Stomach smooth muscle (tissue), 2 donors: ENCODE measurements at regions not wholly inside any gene's neighbourhood (a gene's known extent, or its start where the extent isn't known, plus 50 kb on each side); places are given as distances from the start of the nearest gene placed in this dataset.
"Not testable (repeated sequence)": the region's sequence is repeated elsewhere in the genome, so short reads cannot be mapped to it uniquely, and the experiment has no call there.

Source experiments
- H3K27ac ChIP-seq: one replicate; pipeline ENCODE4 v1.7.0; 2013; ENCODE audit warnings: mild to moderate bottlenecking, low read length, inconsistent platforms
- H3K27me3 ChIP-seq, 2 donors: one replicate each; pipeline ENCODE4 v1.7.0; 2013; ENCODE audit warnings: low read length in 2 of 2; ENCODE audit not compliant: insufficient read depth in 2 of 2, control insufficient read depth in 1 of 2
- H3K36me3 ChIP-seq, 2 donors: one replicate each; pipeline ENCODE4 v1.7.0; 2013; ENCODE audit warnings: low read length in 2 of 2; ENCODE audit not compliant: control insufficient read depth in 2 of 2, insufficient read depth in 2 of 2
- H3K4me1 ChIP-seq: one replicate; pipeline ENCODE4 v1.7.0; 2013; ENCODE audit warnings: low read length; ENCODE audit not compliant: control insufficient read depth, insufficient read depth
- H3K4me3 ChIP-seq, 2 donors: one replicate each; pipeline ENCODE4 v1.7.0; 2013; ENCODE audit warnings: low read length in 2 of 2
- H3K9ac ChIP-seq, 2 donors: one replicate each; pipeline ENCODE4 v1.7.0; 2013; ENCODE audit warnings: low read length in 2 of 2, mild to moderate bottlenecking in 1 of 2
- H3K9me3 ChIP-seq, 2 donors: one replicate each; pipeline ENCODE4 v1.7.0; 2013; ENCODE audit warnings: low read length in 2 of 2; ENCODE audit not compliant: control insufficient read depth in 2 of 2
- donor health status: healthy.
- donor health status: Pancreatic carcinoma.

- Histone ChIP-seq H3K4me1 (no peaks in the 10 kb centered on the region), H3K9ac (no peak overlapping the region), H3K27ac (no peak overlapping the region), H3K9me3 (peaks cover 0 to under 1% of the 10 kb centered on the region in 2 donors), H3K36me3 (no peaks in the 10 kb centered on the region), H3K27me3 (peaks cover 0 to 8% of the 10 kb centered on the region in 2 donors), H3K4me3 (no peak overlapping the region)
Measured at GRCh38 chr20:43835944-43836508, 78.6 kb upstream of the TOX2 start.

DNA sequence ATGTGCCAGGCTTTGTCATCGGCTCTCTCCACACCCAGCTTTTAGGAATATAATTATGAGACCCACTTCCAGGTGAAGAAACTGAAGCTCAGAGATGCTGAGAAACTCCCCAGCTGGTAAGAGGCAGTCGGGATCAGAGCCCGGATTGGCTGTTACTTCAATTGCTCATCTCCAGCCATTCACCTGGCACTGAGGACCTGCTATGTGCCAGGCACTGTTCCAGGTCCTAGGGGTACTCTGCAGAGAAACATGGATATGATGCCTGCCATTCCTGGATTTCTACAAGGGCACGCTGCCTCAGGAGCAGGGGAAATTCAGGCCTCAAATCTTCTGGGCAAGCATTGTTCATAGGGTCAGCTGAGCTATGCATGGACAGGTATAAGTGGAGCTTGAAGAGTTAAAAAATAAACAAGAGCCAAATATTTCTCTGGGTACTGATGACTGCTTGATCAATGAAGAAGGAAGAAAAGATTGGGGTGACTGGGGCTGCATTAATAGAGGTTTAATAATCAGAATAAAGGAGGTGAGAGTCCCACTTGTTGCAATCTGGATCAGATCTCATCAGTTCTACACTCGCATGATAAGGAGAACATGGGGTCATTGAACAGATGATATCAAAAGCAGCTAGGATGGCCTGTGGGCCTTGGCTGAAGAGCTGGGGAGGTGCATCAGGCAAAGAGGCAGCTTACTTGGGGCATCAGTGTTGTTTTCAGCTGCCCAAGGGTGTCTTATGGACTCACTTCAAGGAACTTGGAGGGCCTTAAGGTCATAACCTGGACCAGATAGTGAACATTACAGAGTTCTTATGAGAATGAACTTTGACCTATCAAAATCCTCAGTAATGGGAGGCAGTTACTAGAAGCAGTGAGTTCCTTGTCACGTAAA, 80.9 kb upstream of the TOX2 start:
- H3K27me3 ChIP-seq = peaks cover 5 to 9% of the 10 kb centered on the region in 2 donors
- no peak overlapping the region for H3K4me3 ChIP-seq
- no peaks in the 10 kb centered on the region for H3K4me1 ChIP-seq
- H3K9me3 ChIP-seq = peaks cover 5 to 6% of the 10 kb centered on the region in 2 donors
- no peak overlapping the region for H3K27ac ChIP-seq
- no peaks in the 10 kb centered on the region for H3K36me3 ChIP-seq
- no peak overlapping the region for H3K9ac ChIP-seq

DNA sequence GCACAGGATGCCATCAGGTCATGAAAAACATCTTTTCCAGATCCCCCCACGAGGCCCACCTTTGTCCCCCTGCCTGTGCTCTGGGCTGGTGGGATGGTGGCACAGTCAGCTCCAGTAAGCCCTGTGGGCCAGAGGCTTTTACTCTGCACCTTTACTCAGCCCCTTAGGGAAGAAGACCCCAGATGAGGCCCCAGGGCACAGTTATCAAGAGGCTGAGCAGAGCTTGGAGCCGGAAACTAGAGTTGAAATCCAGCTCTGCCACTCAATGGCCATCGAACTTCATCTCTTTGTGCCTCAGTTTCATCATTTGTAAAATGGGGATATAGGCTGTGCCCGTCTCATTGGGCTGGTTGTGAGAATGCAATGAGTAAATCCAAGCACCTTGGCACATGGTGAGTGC, 81.7 kb upstream of the TOX2 start:
- Histone ChIP-seq H3K4me1 (no peaks in the 10 kb centered on the region), H3K27me3 (peaks cover 5 to 9% of the 10 kb centered on the region in 2 donors), H3K9ac (no peak overlapping the region), H3K4me3 (no peak overlapping the region), H3K36me3 (no peaks in the 10 kb centered on the region), H3K9me3 (peaks cover 5 to 6% of the 10 kb centered on the region in 2 donors), H3K27ac (no peak overlapping the region)

DNA sequence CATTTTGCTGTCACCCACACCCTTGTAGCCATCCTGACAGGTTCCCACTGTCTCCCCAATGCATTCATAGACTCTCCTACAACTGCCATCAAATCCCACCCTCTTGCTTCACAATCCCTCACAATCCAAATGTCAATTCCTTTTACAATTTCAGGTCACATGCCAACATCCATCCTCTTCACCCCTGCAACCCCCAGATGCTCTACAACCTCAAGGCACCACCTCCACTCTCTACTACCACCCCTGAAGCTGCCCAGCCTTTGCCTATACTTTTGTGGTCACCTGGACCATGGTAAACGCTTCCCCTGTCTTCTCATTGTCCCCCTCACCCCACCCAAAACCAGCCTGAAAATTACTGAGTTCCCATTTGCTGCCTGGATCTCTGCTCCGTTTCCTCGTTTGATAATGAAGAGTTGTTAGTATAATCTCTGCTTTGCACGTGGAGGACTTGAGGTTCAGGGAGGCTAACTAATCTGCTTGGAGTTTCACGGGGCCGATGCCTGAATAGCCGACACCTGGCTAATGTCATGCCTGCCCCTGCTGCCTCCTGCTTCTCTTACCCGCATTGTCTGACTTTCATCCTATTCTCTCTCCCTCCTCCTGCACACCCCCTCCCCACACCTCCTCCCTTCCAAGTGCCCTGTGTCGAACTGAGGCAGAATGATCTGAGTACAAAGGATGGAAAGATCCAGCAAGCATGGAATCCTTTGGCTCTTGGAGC, 82.4 kb upstream of the TOX2 start:
- Histone ChIP-seq H3K9me3 (peaks cover 5 to 6% of the 10 kb centered on the region in 2 donors), H3K27ac (no peak overlapping the region), H3K4me1 (no peaks in the 10 kb centered on the region), H3K9ac (no peak overlapping the region), H3K4me3 (no peak overlapping the region), H3K27me3 (peaks cover 5 to 9% of the 10 kb centered on the region in 2 donors), H3K36me3 (no peaks in the 10 kb centered on the region)

GRCh38 chr20:43831481-43832065, 83.1 kb upstream of the TOX2 start:
- no peaks in the 10 kb centered on the region for H3K36me3 ChIP-seq
- peaks cover 5 to 7% of the 10 kb centered on the region in 2 donors for H3K27me3 ChIP-seq
- H3K27ac ChIP-seq = no peak overlapping the region
- no peak overlapping the region for H3K4me3 ChIP-seq
- no peaks in the 10 kb centered on the region for H3K4me1 ChIP-seq
- H3K9ac ChIP-seq = no peak overlapping the region
- peaks cover 5 to 6% of the 10 kb centered on the region in 2 donors for H3K9me3 ChIP-seq

- H3K27ac ChIP-seq = no peak overlapping the region
- H3K9me3 ChIP-seq = peaks cover 5 to 6% of the 10 kb centered on the region in 2 donors
- no peaks in the 10 kb centered on the region for H3K36me3 ChIP-seq
- H3K27me3 ChIP-seq = peaks cover 5 to 7% of the 10 kb centered on the region in 2 donors
- H3K9ac ChIP-seq = no peak overlapping the region
- H3K4me1 ChIP-seq = no peaks in the 10 kb centered on the region
- H3K4me3 ChIP-seq = no peak overlapping the region
Measured at GRCh38 chr20:43830883-43831282, 83.8 kb upstream of the TOX2 start.

DNA sequence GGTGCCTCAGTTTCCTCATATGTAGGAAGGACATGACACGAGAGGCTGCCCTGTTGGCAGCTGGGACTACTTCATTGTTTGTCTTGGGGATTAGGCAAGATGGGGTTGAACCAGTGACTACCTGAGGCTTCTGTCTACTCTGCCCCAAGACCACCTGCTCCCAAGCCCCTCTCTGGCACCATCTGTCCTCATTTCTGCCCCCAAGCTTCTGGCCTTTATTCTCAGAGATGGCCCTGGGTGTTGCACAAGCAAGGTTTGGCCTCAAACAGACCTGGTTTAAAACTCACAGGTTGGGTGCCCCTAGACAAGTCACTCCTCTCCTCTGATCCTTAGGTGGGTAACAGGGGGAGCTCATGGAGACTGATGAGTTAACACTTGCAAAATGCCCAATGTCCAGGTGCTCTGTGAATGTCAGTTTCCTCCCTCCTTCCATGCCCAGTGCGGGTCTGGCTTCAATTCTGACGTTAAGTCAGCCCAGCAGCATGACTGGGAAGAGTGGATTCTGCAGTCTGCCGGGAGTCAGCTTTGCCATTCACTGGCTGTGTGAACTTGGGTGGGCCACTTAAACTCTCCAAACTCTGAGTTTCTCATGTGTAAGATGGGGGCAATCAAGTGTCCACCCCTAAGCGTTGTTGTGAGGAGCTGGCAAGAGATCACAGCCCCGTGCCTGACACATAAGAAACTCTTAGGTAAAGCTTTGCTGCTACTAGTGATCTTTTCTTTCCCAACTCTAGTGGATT, 84.5 kb upstream of the TOX2 start:
- H3K4me3 ChIP-seq = no peak overlapping the region
- no peak overlapping the region for H3K9ac ChIP-seq
- no peaks in the 10 kb centered on the region for H3K36me3 ChIP-seq
- peaks cover 5 to 7% of the 10 kb centered on the region in 2 donors for H3K27me3 ChIP-seq
- H3K27ac ChIP-seq = no peak overlapping the region
- no peaks in the 10 kb centered on the region for H3K4me1 ChIP-seq
- peaks cover 5 to 6% of the 10 kb centered on the region in 2 donors for H3K9me3 ChIP-seq

GRCh38 chr20:43827940-43828562, 86.6 kb upstream of the TOX2 start:
- Histone ChIP-seq H3K9me3 (peaks cover 5 to 6% of the 10 kb centered on the region in 2 donors), H3K4me3 (no peak overlapping the region), H3K27ac (no peak overlapping the region), H3K4me1 (no peaks in the 10 kb centered on the region), H3K27me3 (peaks cover 5 to 13% of the 10 kb centered on the region in 2 donors), H3K9ac (no peak overlapping the region), H3K36me3 (no peaks in the 10 kb centered on the region)

DNA sequence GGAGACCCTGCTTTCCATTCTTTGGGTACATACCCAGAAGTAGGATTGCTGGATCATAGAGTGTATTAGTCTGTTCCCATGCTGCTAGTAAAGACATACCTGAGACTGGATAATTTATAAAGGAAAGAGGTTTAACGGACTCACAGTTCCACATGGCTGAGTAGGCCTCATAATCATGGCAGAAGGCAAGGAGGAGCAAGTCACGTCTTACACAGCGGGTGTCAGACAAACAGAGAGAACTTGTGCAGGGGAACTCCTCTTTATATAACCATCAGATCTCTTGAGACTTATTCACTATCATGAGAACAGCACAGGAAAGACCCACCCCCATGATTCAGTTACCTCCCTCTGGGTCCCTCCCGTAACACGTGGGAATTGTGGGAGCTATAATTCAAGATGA, 87.7 kb upstream of the TOX2 start:
- not testable (repeated sequence) for H3K9me3 ChIP-seq, H3K4me3 ChIP-seq, H3K27ac ChIP-seq, H3K9ac ChIP-seq, H3K36me3 ChIP-seq, H3K4me1 ChIP-seq
- peaks cover 5 to 10% of the 10 kb centered on the region in 2 donors for H3K27me3 ChIP-seq

DNA sequence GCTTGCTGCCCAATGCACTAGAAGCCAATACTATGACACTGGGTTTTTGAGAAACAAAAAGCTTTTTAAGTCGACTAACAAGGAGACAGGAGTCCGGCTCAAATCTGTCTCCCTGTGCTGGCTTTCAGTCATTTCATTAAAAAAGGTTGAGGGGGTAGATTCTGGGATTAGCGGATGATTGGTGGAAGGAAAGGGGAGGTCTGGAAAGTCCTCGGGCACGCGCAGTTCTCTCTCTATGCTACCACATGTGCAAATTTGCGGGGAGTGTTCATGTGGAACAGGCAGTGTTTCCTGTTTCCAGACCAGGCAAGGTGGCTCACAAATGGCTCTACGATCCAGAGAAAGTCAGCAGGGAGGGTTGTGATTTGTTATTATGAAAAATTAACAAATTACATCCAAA, 89.1 kb upstream of the TOX2 start:
- H3K4me1 ChIP-seq = no peaks in the 10 kb centered on the region
- no peak overlapping the region for H3K4me3 ChIP-seq
- H3K9ac ChIP-seq = no peak overlapping the region
- no peaks in the 10 kb centered on the region for H3K36me3 ChIP-seq
- peaks cover 1 to 5% of the 10 kb centered on the region in 2 donors for H3K9me3 ChIP-seq
- peaks cover 5 to 9% of the 10 kb centered on the region in 2 donors for H3K27me3 ChIP-seq
- H3K27ac ChIP-seq = no peak overlapping the region
